Vagina (tissue), 2 donors: ENCODE measurements at regions not wholly inside any gene's neighbourhood (a gene's known extent, or its start where the extent isn't known, plus 50 kb on each side); places are given as distances from the start of the nearest gene placed in this dataset.

Experiments
- DNase-seq, 2 donors: peaks; one replicate each; pipeline ENCODE4 v3.0.0-alpha.2; 2017; ENCODE audit errors: extremely low spot score in 2 of 2
- H3K27ac ChIP-seq: fragments of 200-600 bp; sonication (generic); one replicate; pipeline ENCODE4 v1.5.1; 2019
- H3K27me3 ChIP-seq: fragments of 200-600 bp; sonication (generic); one replicate; pipeline ENCODE4 v1.5.1; 2019
- H3K36me3 ChIP-seq, 2 donors: fragments of 200-600 bp; sonication (generic); one replicate each; pipeline ENCODE4 v1.5.1; 2017 to 2019
- H3K4me1 ChIP-seq: fragments of 200-600 bp; sonication (generic); one replicate; pipeline ENCODE4 v1.5.1; 2019
- H3K4me3 ChIP-seq, 2 donors: fragments of 200-600 bp; sonication (generic); 1 replicate in 1 of 2; 2 replicates in 1 of 2; pipeline ENCODE4 v1.5.1; 2016 to 2019
- H3K9me3 ChIP-seq: fragments of 200-600 bp; sonication (generic); one replicate; pipeline ENCODE4 v1.5.1; 2019
- POLR2A ChIP-seq, 2 donors: fragments of 450-650 bp; IDR thresholded peaks; one replicate each; pipeline ENCODE4 v1.6.1; 2017; ENCODE audit warnings: antibody characterized with exemption in 2 of 2, mild to moderate bottlenecking in 2 of 2, moderate library complexity in 2 of 2
- POLR2AphosphoS5 ChIP-seq, 2 donors: sonication (generic); formaldehyde crosslinking; IDR thresholded peaks; one replicate each; pipeline ENCODE4 v1.9.0; 2017; ENCODE audit warnings: antibody characterized with exemption in 2 of 2, mild to moderate bottlenecking in 2 of 2, low read depth in 1 of 2; ENCODE audit not compliant: insufficient read depth in 1 of 2
- intact Hi-C: fragments of 100-400 bp; cut with DNase I; formaldehyde crosslinking; loops from one replicate; pipeline ENCODE4 v1.15.1; 2023
- TF ChIP-seq, protein P1 (sequence below), 3 experiments: fragments of 450-650 bp in 2 of 3; fragments of 200-600 bp in 1 of 3; sonication (generic) in 1 of 3; IDR thresholded peaks; one replicate each; pipeline ENCODE4 v1.5.1; 2017 to 2019; ENCODE audit warnings: antibody characterized with exemption in 3 of 3, mild to moderate bottlenecking in 2 of 3, moderate library complexity in 2 of 3

DNA sequence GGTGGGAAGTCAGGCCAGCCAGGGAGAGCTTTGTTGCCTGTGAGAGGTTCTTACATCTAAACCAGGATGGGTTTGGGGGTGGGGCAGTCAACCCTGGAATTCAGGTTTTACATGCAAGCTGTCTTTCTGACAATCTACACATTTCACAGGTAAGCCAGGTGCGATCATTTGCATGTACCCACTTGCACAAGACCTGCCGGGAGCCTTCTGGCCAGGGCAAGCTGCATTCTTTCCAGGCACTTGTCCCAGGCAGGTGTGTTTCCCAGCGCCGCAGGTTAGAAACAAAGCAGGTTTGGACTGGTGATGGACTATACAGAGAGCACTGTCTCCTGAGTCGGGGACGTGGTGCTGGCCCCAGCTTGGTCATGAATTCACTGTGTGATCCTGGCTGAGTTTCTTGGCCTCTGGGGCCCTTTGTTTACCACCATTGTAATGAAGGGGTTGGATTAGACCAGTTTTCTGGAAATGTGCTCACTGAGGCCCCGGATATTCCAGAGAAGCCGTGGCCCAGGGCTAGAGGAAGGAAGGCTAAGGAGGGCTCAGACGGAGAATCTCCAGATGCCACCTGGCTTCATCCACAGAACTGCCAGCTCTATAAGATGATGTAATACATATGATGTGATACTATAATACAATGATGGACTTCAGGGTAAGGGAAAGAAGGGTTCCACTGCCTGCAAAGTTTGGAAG, 205.2 kb upstream of the SVIL start:
- no peaks in the 10 kb centered on the region for H3K36me3 ChIP-seq
- no peaks in the 10 kb centered on the region for H3K27me3 ChIP-seq
- no peak overlapping the region for H3K4me3 ChIP-seq
- peak in 1 of 2 donors; percentile 95 for DNase-seq
- H3K9me3 ChIP-seq: no peaks in the 10 kb centered on the region
- intact Hi-C loops: no loop called here
- H3K27ac ChIP-seq: peak overlapping the region; percentile 58
- TF ChIP-seq, protein P1, sequence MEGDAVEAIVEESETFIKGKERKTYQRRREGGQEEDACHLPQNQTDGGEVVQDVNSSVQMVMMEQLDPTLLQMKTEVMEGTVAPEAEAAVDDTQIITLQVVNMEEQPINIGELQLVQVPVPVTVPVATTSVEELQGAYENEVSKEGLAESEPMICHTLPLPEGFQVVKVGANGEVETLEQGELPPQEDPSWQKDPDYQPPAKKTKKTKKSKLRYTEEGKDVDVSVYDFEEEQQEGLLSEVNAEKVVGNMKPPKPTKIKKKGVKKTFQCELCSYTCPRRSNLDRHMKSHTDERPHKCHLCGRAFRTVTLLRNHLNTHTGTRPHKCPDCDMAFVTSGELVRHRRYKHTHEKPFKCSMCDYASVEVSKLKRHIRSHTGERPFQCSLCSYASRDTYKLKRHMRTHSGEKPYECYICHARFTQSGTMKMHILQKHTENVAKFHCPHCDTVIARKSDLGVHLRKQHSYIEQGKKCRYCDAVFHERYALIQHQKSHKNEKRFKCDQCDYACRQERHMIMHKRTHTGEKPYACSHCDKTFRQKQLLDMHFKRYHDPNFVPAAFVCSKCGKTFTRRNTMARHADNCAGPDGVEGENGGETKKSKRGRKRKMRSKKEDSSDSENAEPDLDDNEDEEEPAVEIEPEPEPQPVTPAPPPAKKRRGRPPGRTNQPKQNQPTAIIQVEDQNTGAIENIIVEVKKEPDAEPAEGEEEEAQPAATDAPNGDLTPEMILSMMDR (IDR thresholded peaks at IDR 0.05): no peak
- peak; percentile 38 to 59 for TF ChIP-seq POLR2AphosphoS5 (IDR thresholded peaks at IDR 0.05; ENCODE audit: insufficient read depth in 1 of 2, low read depth in 1 of 2)
- no peak for TF ChIP-seq POLR2A (IDR thresholded peaks at IDR 0.05)
- H3K4me1 ChIP-seq: peaks cover 35% of the 10 kb centered on the region

DNA sequence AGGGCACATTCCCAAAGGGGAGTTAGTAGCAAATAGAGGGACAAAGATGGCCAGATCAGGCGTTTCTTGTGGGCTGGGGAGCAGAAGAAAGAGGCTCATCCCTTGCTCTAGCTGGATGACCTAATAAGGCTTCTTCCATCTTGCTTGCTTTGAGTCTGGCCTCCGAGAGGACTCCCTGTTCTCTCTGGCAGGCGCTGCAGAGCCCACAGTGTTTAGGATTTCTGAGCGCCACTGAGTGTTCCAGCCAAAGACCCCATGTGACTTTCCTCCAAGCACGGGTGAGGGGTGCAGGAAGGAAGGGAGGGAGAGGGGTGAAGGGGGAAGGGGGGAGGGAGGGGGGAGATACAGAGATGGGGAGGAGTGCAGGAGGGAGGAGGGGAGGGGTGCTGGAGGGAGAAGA, 203.8 kb upstream of the SVIL start:
- Histone ChIP-seq H3K27me3 (no peaks in the 10 kb centered on the region), H3K27ac (no peak overlapping the region), H3K9me3 (no peaks in the 10 kb centered on the region), H3K36me3 (no peaks in the 10 kb centered on the region), H3K4me1 (peaks cover 47% of the 10 kb centered on the region), H3K4me3 (no peak overlapping the region)
- intact Hi-C loops: no loop called here
- peak in 1 of 2 donors; percentile 34 for TF ChIP-seq POLR2AphosphoS5 (IDR thresholded peaks at IDR 0.05; ENCODE audit: insufficient read depth in 1 of 2, low read depth in 1 of 2)
- TF ChIP-seq, protein P1 (IDR thresholded peaks at IDR 0.05): no peak
- TF ChIP-seq POLR2A (IDR thresholded peaks at IDR 0.05): no peak
- DNase-seq: no peak

DNA sequence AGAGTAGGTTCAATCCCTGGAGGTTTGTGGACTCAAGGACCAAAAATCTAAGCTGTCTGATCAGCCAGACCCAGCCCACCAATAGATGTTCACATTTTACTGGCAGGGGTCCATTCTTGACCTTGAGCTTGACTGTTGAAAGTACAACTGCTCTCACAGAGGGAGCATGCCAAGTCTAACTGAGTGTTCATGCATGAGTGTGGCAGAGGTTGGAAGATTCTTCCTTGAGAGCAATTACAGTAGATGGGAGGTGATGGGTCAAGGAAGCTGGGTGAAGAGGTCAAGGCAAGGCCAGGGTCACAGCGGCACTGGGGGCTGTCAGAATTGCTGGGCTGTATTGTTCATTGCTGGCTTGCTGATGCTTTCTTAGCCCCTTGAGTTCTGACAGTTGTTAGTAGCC, 202.8 kb upstream of the SVIL start:
- no peaks in the 10 kb centered on the region for H3K27me3 ChIP-seq
- TF ChIP-seq POLR2A (IDR thresholded peaks at IDR 0.05) (no peak), POLR2AphosphoS5 (IDR thresholded peaks at IDR 0.05; ENCODE audit: insufficient read depth in 1 of 2, low read depth in 1 of 2) (no peak)
- TF ChIP-seq, protein P1 (IDR thresholded peaks at IDR 0.05): no peak
- intact Hi-C loops: no loop called here
- H3K4me3 ChIP-seq: no peak overlapping the region
- no peak overlapping the region for H3K27ac ChIP-seq
- H3K4me1 ChIP-seq: peaks cover 45% of the 10 kb centered on the region
- H3K36me3 ChIP-seq: no peaks in the 10 kb centered on the region
- no peak for DNase-seq
- no peaks in the 10 kb centered on the region for H3K9me3 ChIP-seq

DNA sequence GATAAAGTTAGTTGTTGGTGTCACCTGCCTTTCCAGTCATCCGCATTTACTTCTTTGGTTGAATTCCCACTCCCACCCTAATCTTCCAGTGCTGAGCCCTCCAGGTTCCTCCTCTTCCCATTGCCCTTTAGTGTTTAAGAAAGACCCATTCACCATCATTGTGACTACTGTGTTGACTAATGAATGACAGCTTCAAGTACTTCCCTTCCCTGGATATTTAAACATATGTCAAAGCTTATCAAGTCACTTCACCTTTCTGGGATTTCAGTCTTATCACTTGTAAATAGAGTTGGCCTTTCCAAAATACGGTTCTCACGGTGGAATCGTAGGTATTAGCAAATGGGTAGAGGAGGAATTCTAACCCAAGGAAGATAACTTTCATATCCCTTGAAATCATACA, 201.6 kb upstream of the SVIL start:
- Histone ChIP-seq H3K36me3 (no peaks in the 10 kb centered on the region), H3K4me1 (peaks cover 33% of the 10 kb centered on the region), H3K27me3 (no peaks in the 10 kb centered on the region), H3K27ac (no peak overlapping the region), H3K9me3 (no peaks in the 10 kb centered on the region), H3K4me3 (no peak overlapping the region)
- DNase-seq: no peak
- intact Hi-C loops: no loop called here
- no peak for TF ChIP-seq POLR2A (IDR thresholded peaks at IDR 0.05)
- TF ChIP-seq, protein P1 (IDR thresholded peaks at IDR 0.05): no peak
- no peak for TF ChIP-seq POLR2AphosphoS5 (IDR thresholded peaks at IDR 0.05; ENCODE audit: insufficient read depth in 1 of 2, low read depth in 1 of 2)

DNA sequence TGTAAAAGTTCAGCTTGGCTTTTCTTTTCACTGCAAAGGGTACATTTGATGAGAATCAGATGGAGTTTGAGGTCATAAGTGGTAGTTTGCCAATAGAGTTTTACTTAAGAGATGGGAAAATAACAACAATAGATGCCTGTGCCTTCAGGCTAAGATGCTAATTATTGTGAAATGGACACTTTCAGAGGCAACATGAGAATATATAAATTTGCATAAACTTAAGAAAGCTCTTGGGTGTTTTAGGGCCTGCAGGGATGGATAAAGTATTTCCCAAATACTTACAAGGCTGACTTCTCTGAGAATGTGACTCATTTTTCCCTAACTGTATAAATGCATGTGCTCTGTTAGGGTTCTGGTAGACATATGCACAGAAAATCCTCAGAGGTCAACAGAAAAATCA, 200.3 kb upstream of the SVIL start:
- H3K27ac ChIP-seq: peak overlapping the region; percentile 51

More for the DNA sequence above, 200.3 kb upstream of the SVIL start:
- no peaks in the 10 kb centered on the region for H3K9me3 ChIP-seq
- H3K27me3 ChIP-seq: no peaks in the 10 kb centered on the region
- TF ChIP-seq, protein P1 (IDR thresholded peaks at IDR 0.05): no peak
- no peak for TF ChIP-seq POLR2A (IDR thresholded peaks at IDR 0.05)
- peak in 1 of 2 donors; percentile 30 for TF ChIP-seq POLR2AphosphoS5 (IDR thresholded peaks at IDR 0.05; ENCODE audit: insufficient read depth in 1 of 2, low read depth in 1 of 2)
- intact Hi-C loops: no loop called here
- H3K36me3 ChIP-seq: no peaks in the 10 kb centered on the region
- H3K4me3 ChIP-seq: no peak overlapping the region
- peaks cover 24% of the 10 kb centered on the region for H3K4me1 ChIP-seq
- DNase-seq: no peak
